H1 (cell line): ENCODE measurements at regions not wholly inside any gene's neighbourhood (a gene's known extent, or its start where the extent isn't known, plus 50 kb on each side); places are given as distances from the start of the nearest gene placed in this dataset.

ENCODE experiments used
- CHD7 ChIP-seq: fragments of 300-600 bp; sonication (generic); IDR thresholded peaks from 2 replicates; pipeline ENCODE4 v1.7.1; 2012; ENCODE audit warnings: low read length, moderate library complexity, mild to moderate bottlenecking, inconsistent platforms; ENCODE audit not compliant: insufficient replicate concordance
- E2F6 ChIP-seq: IDR thresholded peaks from 2 replicates; pipeline ENCODE4 v1.6.1; 2012; ENCODE audit warnings: inconsistent platforms

GRCh38 chr3:83513677-83514076 lies 1445.1 kb upstream of the CADM2 start (continued):
- TF ChIP-seq CHD7 (no peak), E2F6 (no peak)
